HL-60 (cell line): ENCODE measurements at regions not wholly inside any gene's neighbourhood (a gene's known extent, or its start where the extent isn't known, plus 50 kb on each side); places are given as distances from the start of the nearest gene placed in this dataset.

Experiments used
- DNase-seq, 2 experiments: peaks; one replicate each; pipeline ENCODE4 v3.0.0-alpha.2; 2010 to 2020; ENCODE audit warnings: low read depth in 1 of 2, low spot score in 1 of 2
- H3K27ac ChIP-seq: fragments of 250-450 bp; sonication (Bioruptor Pico); replicated peaks from 2 replicates; pipeline ENCODE4 v1.5.1; 2020; ENCODE audit warnings: mild to moderate bottlenecking, moderate library complexity
- H3K27me3 ChIP-seq: fragments of 250-450 bp; sonication (Bioruptor Pico); 2 replicates; pipeline ENCODE4 v1.5.1; 2021; ENCODE audit warnings: mild to moderate bottlenecking, moderate library complexity; ENCODE audit not compliant: insufficient read depth, poor library complexity, severe bottlenecking
- H3K4me3 ChIP-seq: replicated peaks from 2 replicates; pipeline ENCODE4 v1.5.1; 2011; ENCODE audit warnings: mild to moderate bottlenecking, control low read depth, low read length; ENCODE audit not compliant: insufficient read depth
- GABPA ChIP-seq: IDR thresholded peaks from 2 replicates; pipeline ENCODE4 v1.6.1; 2012; ENCODE audit warnings: low read depth
- POLR2AphosphoS5 ChIP-seq: IDR thresholded peaks from 2 replicates; pipeline ENCODE4 v1.6.1; 2012; ENCODE audit warnings: low read depth
- SPI1 ChIP-seq: IDR thresholded peaks from 2 replicates; pipeline ENCODE4 v1.6.1; 2012; ENCODE audit warnings: low read depth, mild to moderate bottlenecking, borderline replicate concordance
- TF ChIP-seq, protein P1 (sequence below): IDR thresholded peaks from 2 replicates; pipeline ENCODE4 v1.6.1; 2012; ENCODE audit warnings: low read depth; ENCODE audit not compliant: insufficient replicate concordance
- TF ChIP-seq, protein P2 (sequence below): IDR thresholded peaks from one replicate; pipeline ENCODE4 v1.5.1; 2011; ENCODE audit warnings: low read length, control low read depth, inconsistent platforms; ENCODE audit not compliant: insufficient read depth

DNA sequence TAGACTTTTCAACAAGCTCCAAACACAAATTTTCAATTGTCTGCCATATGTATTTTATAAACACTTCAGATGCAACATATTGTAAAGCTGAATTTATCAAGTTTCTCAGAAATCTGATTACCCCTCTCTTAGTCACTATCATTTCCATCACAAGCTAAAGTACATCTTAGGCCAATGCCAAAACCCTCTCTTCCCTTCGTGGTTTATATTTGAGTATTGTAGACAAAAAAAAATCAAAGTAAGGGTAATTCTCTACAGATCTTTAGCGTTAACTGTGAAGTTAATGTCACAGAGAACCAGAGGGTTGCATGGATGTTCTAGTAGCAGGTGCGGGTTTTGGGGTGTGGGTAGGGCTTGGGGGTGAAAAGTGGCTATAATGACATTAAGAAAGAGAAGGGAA lies 387.7 kb upstream of the PTGER4 start:
- TF ChIP-seq GABPA (no peak), SPI1 (no peak), POLR2AphosphoS5 (no peak)
- TF ChIP-seq, protein P1, sequence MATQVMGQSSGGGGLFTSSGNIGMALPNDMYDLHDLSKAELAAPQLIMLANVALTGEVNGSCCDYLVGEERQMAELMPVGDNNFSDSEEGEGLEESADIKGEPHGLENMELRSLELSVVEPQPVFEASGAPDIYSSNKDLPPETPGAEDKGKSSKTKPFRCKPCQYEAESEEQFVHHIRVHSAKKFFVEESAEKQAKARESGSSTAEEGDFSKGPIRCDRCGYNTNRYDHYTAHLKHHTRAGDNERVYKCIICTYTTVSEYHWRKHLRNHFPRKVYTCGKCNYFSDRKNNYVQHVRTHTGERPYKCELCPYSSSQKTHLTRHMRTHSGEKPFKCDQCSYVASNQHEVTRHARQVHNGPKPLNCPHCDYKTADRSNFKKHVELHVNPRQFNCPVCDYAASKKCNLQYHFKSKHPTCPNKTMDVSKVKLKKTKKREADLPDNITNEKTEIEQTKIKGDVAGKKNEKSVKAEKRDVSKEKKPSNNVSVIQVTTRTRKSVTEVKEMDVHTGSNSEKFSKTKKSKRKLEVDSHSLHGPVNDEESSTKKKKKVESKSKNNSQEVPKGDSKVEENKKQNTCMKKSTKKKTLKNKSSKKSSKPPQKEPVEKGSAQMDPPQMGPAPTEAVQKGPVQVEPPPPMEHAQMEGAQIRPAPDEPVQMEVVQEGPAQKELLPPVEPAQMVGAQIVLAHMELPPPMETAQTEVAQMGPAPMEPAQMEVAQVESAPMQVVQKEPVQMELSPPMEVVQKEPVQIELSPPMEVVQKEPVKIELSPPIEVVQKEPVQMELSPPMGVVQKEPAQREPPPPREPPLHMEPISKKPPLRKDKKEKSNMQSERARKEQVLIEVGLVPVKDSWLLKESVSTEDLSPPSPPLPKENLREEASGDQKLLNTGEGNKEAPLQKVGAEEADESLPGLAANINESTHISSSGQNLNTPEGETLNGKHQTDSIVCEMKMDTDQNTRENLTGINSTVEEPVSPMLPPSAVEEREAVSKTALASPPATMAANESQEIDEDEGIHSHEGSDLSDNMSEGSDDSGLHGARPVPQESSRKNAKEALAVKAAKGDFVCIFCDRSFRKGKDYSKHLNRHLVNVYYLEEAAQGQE: no peak
- TF ChIP-seq, protein P2, sequence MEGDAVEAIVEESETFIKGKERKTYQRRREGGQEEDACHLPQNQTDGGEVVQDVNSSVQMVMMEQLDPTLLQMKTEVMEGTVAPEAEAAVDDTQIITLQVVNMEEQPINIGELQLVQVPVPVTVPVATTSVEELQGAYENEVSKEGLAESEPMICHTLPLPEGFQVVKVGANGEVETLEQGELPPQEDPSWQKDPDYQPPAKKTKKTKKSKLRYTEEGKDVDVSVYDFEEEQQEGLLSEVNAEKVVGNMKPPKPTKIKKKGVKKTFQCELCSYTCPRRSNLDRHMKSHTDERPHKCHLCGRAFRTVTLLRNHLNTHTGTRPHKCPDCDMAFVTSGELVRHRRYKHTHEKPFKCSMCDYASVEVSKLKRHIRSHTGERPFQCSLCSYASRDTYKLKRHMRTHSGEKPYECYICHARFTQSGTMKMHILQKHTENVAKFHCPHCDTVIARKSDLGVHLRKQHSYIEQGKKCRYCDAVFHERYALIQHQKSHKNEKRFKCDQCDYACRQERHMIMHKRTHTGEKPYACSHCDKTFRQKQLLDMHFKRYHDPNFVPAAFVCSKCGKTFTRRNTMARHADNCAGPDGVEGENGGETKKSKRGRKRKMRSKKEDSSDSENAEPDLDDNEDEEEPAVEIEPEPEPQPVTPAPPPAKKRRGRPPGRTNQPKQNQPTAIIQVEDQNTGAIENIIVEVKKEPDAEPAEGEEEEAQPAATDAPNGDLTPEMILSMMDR: no peak

DNA sequence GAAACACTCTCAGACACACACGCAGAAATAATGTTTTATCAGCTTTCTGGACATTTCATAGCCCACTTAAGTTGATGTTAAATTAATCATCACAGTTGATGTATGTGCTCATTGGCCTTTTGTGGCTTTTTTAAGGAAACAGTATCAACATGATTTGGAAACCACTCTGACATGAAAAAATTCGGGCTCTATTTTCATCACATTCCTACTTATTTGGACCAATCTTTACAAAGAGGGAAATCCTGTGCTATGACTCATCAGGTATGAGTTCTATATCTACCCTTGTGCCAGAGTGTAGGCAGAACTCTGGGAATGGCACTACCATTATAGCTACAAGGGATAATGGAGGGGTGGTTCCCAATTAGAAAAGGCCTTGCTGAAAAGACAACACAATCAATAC lies 388.4 kb upstream of the PTGER4 start:
- DNase-seq: no peak
- TF ChIP-seq, protein P2: no peak
- no peak for TF ChIP-seq SPI1
- TF ChIP-seq, protein P1: no peak
- TF ChIP-seq GABPA: no peak
- no peak for TF ChIP-seq POLR2AphosphoS5

More for the DNA sequence above, 387.7 kb upstream of the PTGER4 start:
- Histone ChIP-seq H3K27me3 (no peaks in the 10 kb centered on the region), H3K4me3 (no peak overlapping the region), H3K27ac (no peak overlapping the region)
- DNase-seq: no peak

DNA sequence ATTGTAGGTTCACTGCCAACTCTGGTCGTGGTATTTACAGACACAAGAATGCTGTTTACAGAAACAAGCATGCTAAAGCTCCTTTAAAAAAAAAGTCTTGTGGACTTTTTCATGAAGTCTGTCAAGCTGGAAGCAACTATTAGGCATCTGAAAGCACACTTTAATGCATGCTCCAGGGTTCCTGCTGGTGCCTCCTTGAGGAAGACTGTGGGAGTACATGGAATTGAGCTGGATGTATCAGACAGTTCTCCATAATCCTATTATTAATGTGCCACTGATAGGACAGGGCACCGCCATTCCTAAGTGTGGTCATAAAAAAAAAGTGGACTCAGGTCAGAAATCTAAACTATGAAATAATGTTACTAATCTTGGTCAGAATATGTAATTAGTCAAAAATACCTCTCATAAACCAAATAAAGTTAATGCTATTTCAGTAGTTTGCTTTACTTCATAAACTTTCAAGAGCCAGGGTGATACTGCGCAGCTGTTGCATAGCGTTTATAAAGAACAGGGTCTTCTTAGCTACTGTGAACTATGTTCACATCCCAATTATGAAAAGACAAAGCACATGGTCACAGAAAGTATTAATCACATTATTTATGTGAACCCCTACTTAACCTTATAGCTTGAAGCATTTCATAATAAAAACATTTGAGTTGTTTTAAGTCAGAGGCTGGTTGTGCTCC lies 390.8 kb upstream of the PTGER4 start:
- TF ChIP-seq, protein P2: no peak
- TF ChIP-seq GABPA (no peak), SPI1 (no peak), POLR2AphosphoS5 (no peak)
- TF ChIP-seq, protein P1: no peak
- DNase-seq: no peak
- H3K4me3 ChIP-seq: no peak overlapping the region
- H3K27me3 ChIP-seq: no peaks in the 10 kb centered on the region
- H3K27ac ChIP-seq: no peak overlapping the region

More for the DNA sequence above, 388.4 kb upstream of the PTGER4 start:
- H3K4me3 ChIP-seq: no peak overlapping the region
- no peak overlapping the region for H3K27ac ChIP-seq
- no peaks in the 10 kb centered on the region for H3K27me3 ChIP-seq
